HepG2 (cell line): ENCODE measurements at regions not wholly inside any gene's neighbourhood (a gene's known extent, or its start where the extent isn't known, plus 50 kb on each side); places are given as distances from the start of the nearest gene placed in this dataset.

Experiments
- ATF3 ChIP-seq: sonication (generic); formaldehyde crosslinking; IDR thresholded peaks from 2 replicates; pipeline ENCODE4 v1.4.0; 2020; ENCODE audit warnings: missing genetic modification reagents
- MAX ChIP-seq: IDR thresholded peaks from 2 replicates; pipeline ENCODE4 v1.6.1; 2012; ENCODE audit warnings: inconsistent platforms
- PTBP1 ChIP-seq: fragments of 200-400 bp; formaldehyde crosslinking; IDR thresholded peaks from 2 replicates; pipeline ENCODE4 v1.6.1; 2018; ENCODE audit warnings: low read length, low read depth; ENCODE audit not compliant: poor library complexity, severe bottlenecking
- RAD51 ChIP-seq: fragments of 450-650 bp; IDR thresholded peaks from 2 replicates; pipeline ENCODE4 v1.6.1; 2016; ENCODE audit warnings: borderline replicate concordance
- RFX5 ChIP-seq: IDR thresholded peaks from 2 replicates; pipeline ENCODE4 v1.6.1; 2011; ENCODE audit warnings: low read depth, low read length, improper control_type of control experiment
- RFXANK ChIP-seq: IDR thresholded peaks from 2 replicates; pipeline ENCODE4 v1.6.1; 2016
- SSRP1 ChIP-seq: IDR thresholded peaks from 2 replicates; pipeline ENCODE4 v1.6.1; 2016; ENCODE audit warnings: control low read depth
- XRCC5 ChIP-seq: fragments of 200-400 bp; formaldehyde crosslinking; optimal IDR thresholded peaks from 2 replicates; pipeline ENCODE3; 2017; ENCODE audit warnings: mild to moderate bottlenecking, low read length
- ZNF275 ChIP-seq: sonication (generic); formaldehyde crosslinking; IDR thresholded peaks from 2 replicates; pipeline ENCODE4 v1.8.0; 2022; ENCODE audit warnings: missing genetic modification reagents, mild to moderate bottlenecking, inconsistent platforms, borderline replicate concordance
- ZZZ3 ChIP-seq: sonication (generic); formaldehyde crosslinking; IDR thresholded peaks from 2 replicates; pipeline ENCODE4 v1.4.0; 2020; ENCODE audit warnings: missing genetic modification reagents, mild to moderate bottlenecking, borderline replicate concordance
- TF ChIP-seq, protein P1 (sequence below), 2 experiments: sonication (generic) in 1 of 2; formaldehyde crosslinking in 1 of 2; IDR thresholded peaks; 2 replicates each; pipeline versions ENCODE4 v1.5.1 to v1.6.1; 2011 to 2020; ENCODE audit warnings: borderline replicate concordance in 1 of 2, low read depth in 1 of 2, low read length in 1 of 2, mild to moderate bottlenecking in 1 of 2, missing genetic modification reagents in 1 of 2, moderate library complexity in 1 of 2
- TF ChIP-seq, protein P2 (sequence below): sonication (generic); IDR thresholded peaks from 2 replicates; pipeline ENCODE4 v1.6.1; 2016; ENCODE audit warnings: low read depth, borderline replicate concordance
- TF ChIP-seq, protein P3 (sequence below): sonication (generic); formaldehyde crosslinking; IDR thresholded peaks from 2 replicates; pipeline ENCODE4 v1.5.0; 2020; ENCODE audit warnings: mild to moderate bottlenecking, missing genetic modification reagents, moderate library complexity

GRCh38 chr7:113548137-113548536 is 370.7 kb downstream of the PPP1R3A start:
- TF ChIP-seq RAD51 (no peak), ZNF275 (CRISPR knock-in tag) (no peak), SSRP1 (CRISPR knock-in tag) (no peak), XRCC5 (no peak), MAX (no peak), PTBP1 (no peak), ATF3 (CRISPR knock-in tag) (no peak), RFXANK (CRISPR knock-in tag) (no peak), ZZZ3 (no peak), RFX5 (no peak)
- TF ChIP-seq, protein P1, sequence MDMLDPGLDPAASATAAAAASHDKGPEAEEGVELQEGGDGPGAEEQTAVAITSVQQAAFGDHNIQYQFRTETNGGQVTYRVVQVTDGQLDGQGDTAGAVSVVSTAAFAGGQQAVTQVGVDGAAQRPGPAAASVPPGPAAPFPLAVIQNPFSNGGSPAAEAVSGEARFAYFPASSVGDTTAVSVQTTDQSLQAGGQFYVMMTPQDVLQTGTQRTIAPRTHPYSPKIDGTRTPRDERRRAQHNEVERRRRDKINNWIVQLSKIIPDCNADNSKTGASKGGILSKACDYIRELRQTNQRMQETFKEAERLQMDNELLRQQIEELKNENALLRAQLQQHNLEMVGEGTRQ (IDR thresholded peaks at IDR 0.05; ENCODE audit: low read depth, low read length) = no peak
- TF ChIP-seq, protein P1 (CRISPR knock-in tag; IDR thresholded peaks at IDR 0.05; ENCODE audit: borderline replicate concordance) = no peak
- TF ChIP-seq, protein P2, sequence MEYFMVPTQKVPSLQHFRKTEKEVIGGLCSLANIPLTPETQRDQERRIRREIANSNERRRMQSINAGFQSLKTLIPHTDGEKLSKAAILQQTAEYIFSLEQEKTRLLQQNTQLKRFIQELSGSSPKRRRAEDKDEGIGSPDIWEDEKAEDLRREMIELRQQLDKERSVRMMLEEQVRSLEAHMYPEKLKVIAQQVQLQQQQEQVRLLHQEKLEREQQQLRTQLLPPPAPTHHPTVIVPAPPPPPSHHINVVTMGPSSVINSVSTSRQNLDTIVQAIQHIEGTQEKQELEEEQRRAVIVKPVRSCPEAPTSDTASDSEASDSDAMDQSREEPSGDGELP = no peak
- TF ChIP-seq, protein P3, sequence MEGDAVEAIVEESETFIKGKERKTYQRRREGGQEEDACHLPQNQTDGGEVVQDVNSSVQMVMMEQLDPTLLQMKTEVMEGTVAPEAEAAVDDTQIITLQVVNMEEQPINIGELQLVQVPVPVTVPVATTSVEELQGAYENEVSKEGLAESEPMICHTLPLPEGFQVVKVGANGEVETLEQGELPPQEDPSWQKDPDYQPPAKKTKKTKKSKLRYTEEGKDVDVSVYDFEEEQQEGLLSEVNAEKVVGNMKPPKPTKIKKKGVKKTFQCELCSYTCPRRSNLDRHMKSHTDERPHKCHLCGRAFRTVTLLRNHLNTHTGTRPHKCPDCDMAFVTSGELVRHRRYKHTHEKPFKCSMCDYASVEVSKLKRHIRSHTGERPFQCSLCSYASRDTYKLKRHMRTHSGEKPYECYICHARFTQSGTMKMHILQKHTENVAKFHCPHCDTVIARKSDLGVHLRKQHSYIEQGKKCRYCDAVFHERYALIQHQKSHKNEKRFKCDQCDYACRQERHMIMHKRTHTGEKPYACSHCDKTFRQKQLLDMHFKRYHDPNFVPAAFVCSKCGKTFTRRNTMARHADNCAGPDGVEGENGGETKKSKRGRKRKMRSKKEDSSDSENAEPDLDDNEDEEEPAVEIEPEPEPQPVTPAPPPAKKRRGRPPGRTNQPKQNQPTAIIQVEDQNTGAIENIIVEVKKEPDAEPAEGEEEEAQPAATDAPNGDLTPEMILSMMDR (CRISPR knock-in tag) = no peak
